Pons (tissue), 1 donor: ENCODE measurements at regions not wholly inside any gene's neighbourhood (a gene's known extent, or its start where the extent isn't known, plus 50 kb on each side); places are given as distances from the start of the nearest gene placed in this dataset.
"Not testable (repeated sequence)": the region's sequence is repeated elsewhere in the genome, so short reads cannot be mapped to it uniquely, and the experiment has no call there.

Experiments
- DNase-seq: peaks from one replicate; pipeline ENCODE4 v3.0.0-alpha.2; 2016; ENCODE audit warnings: low spot score

DNA sequence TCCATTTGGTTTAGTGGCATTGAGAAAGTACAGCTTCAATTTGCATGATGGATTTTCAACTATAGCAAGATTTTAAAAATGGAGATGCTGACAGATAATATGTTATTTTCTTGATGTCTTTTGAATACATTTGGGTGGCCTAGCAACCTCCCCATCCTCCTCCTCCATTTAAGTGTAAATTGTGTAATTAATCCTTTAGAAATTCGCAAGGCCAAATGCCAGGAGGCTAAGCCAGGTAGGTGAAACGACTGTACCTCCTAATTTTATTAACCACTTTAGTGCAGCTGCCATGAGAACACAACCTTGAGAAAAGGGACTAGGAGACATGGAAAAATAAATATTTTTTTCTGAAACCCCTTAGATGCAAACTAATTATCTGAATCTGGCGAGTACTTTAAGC is 248.8 kb downstream of the MRPS30 start:
- DNase-seq: no peak

DNA sequence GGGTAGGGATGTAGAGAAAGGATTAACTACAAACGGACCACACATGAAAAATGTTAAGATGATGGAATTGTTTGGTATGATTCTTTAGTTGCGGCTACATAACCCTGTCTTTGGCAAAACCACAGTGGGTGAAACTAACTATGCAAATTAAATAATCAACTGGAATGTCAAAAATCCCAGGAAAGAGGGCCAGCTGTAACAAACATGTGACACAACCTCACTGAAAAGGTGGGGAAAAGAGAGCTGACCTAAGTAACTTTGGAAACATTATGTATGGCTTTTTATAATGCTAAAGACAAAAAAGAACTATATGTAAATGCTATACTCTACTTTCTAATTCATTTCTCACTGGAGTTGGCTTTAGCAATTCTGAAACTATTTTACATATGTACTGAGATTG is 252.0 kb downstream of the MRPS30 start:
- DNase-seq: no peak

DNA sequence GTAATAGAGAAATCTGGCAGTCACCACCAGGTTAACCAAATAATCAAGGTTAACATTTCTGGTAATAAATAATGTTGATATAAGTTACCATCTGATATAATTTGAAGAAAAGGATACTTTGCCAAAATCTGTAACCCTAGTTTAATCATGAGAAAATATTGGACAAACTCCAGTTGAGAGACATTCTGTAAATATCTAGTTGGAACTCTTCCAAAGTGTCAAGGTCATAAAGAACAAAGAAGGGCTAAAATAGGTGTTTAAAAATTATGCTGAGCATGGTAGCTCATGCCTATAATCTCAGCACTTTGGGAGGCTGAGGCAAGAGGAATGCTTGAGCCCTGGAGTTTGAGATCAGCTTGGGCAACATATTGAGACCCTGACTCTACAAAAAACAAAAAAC is 253.3 kb downstream of the MRPS30 start:
- no peak for DNase-seq

DNA sequence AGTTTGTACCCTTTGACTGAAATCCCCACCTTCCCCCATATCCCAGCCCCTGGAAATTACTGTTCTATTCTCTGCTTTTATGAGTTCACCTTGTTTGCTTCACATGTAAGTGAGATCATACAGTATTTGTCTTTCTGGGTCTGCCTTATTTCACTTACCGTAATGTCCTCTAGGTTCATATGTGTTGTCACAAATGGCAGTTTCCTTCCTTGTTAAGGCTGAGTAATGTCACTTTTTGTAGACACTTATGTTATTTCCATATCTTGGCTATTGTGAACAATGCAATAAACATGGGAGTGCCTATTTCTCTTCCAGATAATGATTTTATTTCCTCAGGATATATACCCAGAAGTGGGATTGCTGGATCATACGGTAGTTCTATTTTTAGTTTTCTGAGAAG is 272.3 kb downstream of the MRPS30 start:
- no peak for DNase-seq

DNA sequence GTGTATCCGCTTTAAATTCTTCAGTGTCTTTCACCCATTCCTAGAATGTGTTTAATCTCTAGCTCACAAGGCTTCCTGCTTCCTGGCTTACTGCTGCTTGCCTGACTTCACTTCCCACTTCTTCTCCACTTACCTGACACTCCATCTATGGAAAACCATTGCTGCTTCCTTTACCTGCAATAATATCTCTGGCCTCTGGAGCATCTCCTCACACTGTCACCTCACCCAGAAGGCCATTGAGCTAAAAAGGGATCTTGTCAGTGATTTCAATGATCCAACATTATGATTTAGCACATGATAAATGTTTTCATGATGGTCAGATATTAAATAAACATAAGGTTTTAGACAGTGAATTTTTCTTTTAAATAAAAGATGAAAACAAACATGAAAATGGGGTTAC is 281.1 kb downstream of the MRPS30 start:
- no peak for DNase-seq

DNA sequence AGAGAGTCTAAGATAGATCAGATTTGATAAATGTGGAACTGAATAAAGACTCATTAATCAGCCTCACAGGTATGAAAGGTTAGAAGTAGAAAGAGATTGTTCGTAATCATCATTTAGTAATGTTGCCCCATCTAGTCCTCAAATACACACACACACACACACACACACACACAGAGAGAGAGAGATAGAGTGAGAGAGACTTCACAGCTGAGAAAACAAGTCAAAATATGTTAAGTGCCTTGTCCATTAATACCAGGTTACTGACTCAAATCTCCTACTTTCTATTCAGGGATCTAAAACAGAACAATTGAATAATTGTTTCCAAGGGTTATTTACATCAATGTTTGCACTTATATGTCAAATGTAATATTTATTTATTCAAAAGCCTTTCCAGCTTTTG is 284.6 kb downstream of the MRPS30 start:
- no peak for DNase-seq

DNA sequence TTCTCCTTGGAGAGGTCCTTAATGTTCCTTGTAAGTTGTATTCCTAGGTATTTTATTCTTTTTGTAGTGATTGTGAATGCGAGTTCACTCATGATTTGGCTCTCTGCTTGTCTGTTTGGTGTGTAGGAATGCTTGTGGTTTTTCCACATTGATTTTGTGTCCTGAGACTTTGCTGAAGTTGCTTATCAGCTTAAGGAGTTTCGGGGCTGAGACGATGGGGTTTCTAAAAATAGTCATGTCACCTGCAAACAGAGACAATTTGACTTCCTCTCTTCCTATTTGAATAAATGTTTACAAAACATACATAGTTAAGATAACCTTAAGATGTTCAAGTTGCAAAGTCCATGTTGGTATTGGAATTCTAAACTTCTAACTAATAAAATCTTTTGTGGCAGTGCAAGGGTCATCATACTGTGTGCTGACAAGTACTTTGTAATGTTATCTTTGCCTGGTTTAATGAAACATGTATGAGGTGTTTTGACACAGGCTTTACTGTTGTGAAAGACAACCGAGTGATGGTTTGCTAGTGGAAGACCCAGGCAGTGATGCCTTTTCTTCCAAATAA is 286.2 kb downstream of the MRPS30 start:
- DNase-seq: no peak

DNA sequence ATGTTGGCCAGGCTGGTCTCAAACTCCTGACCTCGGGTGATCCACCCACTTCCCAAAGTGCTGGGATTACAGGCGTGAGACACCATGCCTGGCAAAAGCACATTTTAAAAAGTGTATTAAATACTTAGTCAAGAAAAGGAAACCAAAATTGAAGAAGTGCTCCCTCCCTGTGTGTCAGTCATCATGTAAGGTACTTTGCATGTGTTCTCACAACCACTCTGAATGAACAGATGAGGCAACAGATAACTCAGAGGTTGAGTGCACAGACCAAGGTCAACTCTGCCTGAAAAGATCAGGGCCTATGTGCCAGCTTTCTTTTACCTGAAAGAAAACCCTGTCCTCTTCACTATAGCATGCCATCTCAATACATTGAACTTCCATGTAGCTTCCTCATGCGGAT is 289.7 kb downstream of the MRPS30 start:
- no peak for DNase-seq

DNA sequence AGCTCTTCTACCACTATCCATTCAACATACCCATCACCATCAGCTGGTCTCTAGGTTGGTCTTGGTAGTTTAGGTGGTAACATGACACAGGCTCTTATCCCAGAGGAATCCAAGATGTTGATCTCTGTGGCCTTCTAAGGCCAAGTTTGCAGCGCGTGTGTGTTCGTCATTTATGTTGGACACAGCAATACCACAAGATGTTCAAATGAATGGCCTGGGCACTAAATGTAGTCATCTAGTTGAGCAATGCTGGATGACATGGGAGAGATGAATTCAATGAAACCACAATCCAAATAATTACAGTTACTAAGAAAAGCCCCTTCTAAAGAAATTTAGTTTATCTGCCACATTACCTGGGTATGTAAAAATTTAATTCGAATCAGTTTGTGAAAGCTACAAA is 292.4 kb downstream of the MRPS30 start:
- no peak for DNase-seq

DNA sequence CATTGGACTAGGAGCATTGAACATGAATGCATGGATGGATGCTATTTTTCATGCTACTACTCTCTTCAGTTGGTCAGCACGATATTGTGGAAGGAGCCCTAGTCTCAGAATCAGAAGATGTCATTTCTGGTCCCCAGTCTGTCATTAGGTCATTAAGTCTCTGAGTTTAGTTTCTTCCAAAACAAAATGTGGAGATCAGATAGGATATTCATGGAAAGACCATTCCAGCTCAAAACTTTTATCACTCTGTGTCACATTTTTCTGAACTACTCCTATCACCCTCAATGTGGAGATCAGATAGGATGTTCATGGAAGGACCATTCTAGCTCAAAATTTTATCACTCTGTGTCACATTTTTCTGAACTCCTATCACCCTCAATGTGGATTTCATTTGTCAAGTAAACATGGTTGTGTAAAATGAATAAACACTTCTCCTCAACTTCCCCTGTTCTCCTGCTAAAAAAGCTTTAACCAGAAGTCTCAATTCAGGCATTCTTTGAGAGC is 296.8 kb downstream of the MRPS30 start:
- no peak for DNase-seq

DNA sequence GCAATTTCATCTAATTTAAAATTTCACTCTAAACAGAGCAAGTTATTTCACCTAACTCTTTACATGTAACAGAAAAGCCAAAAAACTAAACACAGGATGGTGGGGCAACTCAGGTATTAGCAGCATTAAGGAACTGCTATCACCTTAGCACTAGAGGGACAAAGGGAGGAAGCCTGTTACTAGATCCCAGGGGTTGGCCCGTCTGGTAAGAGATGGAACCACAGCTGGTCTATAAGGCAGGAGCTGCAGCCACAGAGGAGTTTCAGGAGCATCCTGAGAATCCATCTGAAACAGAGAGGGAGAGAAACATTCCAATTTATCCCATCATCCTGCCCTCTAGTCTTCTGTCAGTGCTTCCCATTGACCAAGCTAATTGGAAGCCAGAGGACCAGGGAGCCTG is 300.3 kb downstream of the MRPS30 start:
- no peak for DNase-seq

DNA sequence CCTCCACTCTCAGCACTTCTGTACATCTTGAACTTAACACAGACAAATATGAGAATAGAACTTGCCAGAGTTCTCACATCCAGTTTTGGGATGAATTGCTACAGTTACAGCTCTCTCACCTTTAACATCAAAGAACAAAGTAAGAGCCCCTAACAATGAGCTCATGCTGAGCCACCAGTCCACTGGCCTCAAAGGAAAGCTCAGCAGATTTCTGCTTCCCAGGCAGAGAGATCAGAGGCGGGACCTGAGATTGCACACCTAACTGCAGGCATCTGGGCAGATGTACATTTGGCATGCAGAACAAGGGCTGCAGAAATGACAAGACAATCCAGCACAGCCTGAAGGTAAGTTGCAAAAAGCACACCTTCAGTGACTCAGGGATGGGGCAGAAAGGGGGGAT is 300.9 kb downstream of the MRPS30 start:
- DNase-seq: no peak

DNA sequence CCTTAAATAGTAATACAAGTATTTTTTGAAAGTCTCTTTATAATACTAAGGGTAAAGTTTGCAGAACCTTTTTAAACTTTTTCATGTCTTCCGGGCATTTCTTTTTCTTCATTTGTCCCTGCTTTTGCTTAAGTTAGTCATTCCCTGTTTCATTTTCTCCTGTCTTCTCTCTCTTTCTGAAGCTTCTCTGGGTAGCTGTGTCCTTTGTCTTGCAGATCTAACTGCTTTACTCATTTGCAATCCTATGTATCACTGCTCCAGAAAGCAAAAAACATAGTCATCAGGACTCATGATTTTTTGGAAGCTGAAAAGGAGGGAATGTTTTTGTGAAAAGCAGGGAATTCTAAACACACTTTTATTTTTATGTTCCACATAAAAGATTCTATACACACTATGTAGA is 301.7 kb downstream of the MRPS30 start:
- no peak for DNase-seq

DNA sequence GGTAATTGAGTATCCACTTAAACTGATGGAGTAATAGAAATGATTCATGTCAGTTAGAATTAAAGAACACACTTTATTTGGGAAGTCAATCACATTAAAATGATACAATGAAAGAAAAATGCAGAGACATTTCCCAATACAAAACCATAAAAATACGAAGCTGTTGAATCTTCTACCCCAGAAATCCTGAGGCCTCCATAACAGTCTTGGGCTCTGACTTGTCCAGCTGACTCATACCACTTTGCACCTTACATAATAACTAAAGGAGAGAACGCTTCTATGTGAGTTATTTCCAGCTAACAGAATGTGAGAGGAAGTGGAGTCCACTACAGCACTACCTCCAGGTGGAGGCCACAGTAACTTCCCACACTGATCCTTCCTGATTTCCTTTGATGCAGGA is 305.0 kb downstream of the MRPS30 start:
- DNase-seq: no peak

DNA sequence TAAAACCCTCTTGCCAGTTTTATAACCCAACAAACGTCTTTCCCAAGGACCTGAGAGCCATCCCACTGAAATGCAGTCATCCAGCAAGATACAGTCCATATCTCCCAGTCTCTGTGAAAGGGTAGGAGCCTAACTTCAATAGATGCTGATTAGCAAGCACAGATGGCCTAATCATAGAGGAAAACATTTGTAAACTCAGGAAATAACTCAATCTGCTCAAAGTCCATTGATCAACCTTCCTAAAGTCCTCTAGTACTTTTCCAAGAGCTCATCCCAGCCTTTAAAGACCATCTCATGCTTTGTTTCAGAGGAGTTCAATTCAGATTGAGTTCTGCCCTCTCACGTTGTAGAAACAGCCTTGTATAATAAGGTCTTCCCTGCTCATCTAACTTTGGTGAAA is 324.2 kb downstream of the MRPS30 start:
- DNase-seq: no peak

DNA sequence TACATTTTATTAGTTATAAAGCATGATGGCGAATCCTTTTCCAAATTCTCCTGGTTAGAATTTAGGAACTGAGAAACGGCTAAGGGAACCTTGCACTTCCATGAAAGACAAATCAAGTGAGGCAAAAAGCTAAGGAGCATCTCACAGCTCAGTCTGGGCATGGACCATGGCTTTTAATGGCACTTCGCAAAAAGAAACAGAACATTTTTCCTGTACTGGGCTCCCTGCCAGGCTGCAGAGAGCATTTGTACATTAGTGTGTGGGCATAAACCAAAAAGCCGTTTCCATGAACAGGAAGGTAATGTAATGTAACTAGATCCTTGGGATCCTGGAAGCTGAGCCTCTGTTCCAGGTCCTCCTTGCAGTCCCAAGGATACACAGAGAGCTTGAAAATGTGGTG is 354.2 kb downstream of the MRPS30 start:
- no peak for DNase-seq

DNA sequence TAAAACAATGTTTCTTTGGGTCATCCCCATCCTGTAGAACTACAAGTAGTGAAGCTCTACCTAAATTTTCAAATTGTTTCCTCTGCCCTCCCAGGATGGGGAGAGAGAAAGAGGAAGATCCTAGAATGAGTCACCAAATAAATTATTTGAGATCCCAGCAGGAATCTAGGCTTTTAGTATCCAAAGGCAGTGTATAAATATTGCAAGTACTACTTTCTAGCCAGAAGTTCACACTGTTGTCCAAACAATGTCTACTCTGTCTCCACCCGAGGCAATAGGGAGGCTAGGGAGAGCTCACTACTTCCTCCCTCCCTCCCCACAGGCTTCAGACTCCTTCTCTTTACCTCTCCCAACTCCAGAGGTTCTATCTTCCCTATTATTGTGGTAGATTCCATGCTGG is 362.8 kb downstream of the MRPS30 start:
- DNase-seq: no peak

DNA sequence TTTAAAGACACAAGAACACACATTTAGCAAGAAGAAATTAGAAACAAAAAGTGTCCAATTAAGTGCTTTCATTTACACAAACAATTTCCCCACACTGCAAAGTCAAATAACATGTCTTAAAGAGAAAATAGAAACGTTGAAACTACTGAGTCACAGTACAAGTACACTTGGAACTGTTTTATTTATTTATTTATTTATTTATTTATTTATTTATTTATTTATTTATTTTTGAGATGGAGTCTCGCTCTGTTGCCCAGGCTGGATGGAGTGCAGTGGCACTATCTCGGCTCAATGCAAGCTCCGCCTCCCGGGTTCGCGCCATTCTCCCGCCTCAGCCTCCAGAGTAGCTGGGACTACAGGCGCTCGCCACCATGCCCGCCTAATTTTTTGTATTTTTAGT is 363.9 kb downstream of the MRPS30 start:
- DNase-seq: not testable (repeated sequence)

DNA sequence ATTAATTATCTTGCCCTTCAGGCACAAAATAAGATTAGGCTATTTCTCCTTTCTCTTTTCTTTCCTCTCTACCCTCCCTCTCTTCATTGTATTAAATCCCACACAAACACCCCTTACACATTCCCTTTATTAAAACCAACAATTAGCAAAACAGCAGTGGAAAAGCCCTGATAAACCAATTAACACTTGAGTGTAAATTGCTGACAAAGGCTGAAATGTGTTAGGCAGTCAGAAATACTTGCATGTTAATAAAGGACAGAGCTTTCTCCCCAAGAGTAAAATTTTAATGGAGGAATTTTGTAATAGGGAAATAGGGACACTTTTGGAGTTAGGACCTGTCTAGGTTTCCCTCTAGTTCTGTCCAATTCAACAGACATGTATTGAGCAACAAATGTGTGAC is 370.9 kb downstream of the MRPS30 start:
- no peak for DNase-seq

DNA sequence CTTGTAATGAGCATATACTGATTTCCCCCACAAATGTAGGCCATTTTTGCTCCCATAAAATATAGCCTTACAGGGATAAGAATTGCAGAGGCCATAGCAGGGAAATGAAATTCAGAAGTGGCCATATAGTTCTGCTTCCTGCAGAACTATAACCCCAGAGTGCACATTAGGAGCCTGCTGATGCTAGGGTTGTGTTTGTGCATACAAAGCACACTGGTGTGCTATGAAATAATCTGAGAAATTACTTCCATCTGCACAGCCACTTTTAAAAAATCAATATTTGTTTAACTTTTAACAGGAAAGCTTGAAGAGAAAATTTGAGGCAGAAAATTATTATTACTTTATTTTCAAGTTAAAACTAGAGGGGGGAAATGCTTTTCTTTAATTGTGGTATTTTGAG is 380.3 kb downstream of the MRPS30 start:
- no peak for DNase-seq

DNA sequence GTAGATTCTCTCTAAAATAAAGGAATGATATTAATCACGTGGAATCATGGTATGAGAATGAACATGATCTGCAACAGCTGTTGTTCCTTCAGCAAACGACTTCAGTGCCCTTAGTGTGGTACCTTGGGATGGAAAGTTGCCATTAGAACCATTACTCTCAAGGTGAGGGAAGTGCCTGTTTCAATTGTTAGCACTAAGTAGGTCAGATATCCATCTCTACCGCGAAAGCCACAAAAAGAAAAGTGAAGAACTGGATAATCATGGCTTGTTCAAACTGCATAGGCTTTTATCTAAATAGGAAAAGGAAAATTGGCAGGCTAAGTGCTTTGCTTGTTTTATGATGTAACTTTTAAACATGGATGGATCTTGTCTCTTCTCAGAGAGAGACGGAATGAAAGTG is 380.7 kb downstream of the MRPS30 start:
- no peak for DNase-seq

DNA sequence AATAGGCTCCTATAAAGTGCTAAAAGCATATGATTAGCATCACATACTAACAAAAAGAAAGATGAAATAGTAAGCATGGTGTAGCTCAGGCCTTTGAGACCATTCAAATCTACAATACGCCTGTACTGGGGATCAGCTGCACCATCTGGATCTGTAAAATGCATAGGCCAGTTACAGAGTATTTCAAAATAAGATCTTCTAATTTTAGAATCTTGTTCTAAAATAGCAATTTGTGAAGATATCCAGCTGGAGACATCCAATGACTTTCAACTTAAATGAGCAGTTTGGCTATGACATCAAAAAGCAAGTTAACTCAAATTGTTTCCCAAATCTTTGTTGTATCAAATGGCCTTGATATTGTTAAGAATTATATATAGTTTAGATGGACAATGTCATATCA is 386.3 kb downstream of the MRPS30 start:
- no peak for DNase-seq
